Calu3 (cell line): ENCODE measurements at regions not wholly inside any gene's neighbourhood (a gene's known extent, or its start where the extent isn't known, plus 50 kb on each side); places are given as distances from the start of the nearest gene placed in this dataset.

ENCODE experiments used
- BruUV-seq: library from RNA; stranded (reverse); fragments of 400-500 nt; replicated peaks from 2 replicates; lab custom pipeline; 2021; lab: Mats Ljungman, UMichigan
- CTCF ChIA-PET: fragments of 300-600 bp; sonication (Branson Sonifier 250); formaldehyde crosslinking; loops from one replicate; lab custom pipeline; 2022; ENCODE audit warnings: antibody characterized with exemption; lab: Charles Lee
- DNase-seq: peaks from one replicate; pipeline ENCODE4 v3.0.0; 2022
- H3K27ac Mint-ChIP-seq: one replicate; pipeline ENCODE4 v1.8.0; 2022; ENCODE audit warnings: mixed read lengths; ENCODE audit not compliant: unreplicated experiment
- H3K27me3 Mint-ChIP-seq: one replicate; pipeline ENCODE4 v1.8.0; 2022; ENCODE audit warnings: mixed read lengths; ENCODE audit not compliant: unreplicated experiment
- H3K36me3 Mint-ChIP-seq: one replicate; pipeline ENCODE4 v1.8.0; 2022; ENCODE audit warnings: mild to moderate bottlenecking, moderate library complexity, mixed read lengths; ENCODE audit not compliant: insufficient read depth, unreplicated experiment
- H3K4me1 Mint-ChIP-seq: one replicate; pipeline ENCODE4 v1.8.0; 2022; ENCODE audit warnings: mild to moderate bottlenecking, low read depth, mixed read lengths; ENCODE audit not compliant: unreplicated experiment
- H3K4me3 Mint-ChIP-seq: one replicate; pipeline ENCODE4 v1.8.0; 2022; ENCODE audit warnings: mild to moderate bottlenecking, low read depth, moderate library complexity, mixed read lengths; ENCODE audit not compliant: unreplicated experiment
- H3K9me3 Mint-ChIP-seq: one replicate; pipeline ENCODE4 v1.8.0; 2022; ENCODE audit warnings: low read depth, mixed read lengths; ENCODE audit not compliant: unreplicated experiment
- intact Hi-C: fragments of 100-400 bp; cut with micrococcal nuclease; formaldehyde crosslinking; loops from one replicate; pipeline ENCODE4 v1.10.0; 2022; ENCODE audit not compliant: unreplicated experiment
- TF ChIP-seq, protein P1 (sequence below): fragments of 200-600 bp; IDR thresholded peaks from one replicate; pipeline ENCODE4 v1.8.0; 2022; ENCODE audit warnings: antibody characterized with exemption; ENCODE audit not compliant: unreplicated experiment

DNA sequence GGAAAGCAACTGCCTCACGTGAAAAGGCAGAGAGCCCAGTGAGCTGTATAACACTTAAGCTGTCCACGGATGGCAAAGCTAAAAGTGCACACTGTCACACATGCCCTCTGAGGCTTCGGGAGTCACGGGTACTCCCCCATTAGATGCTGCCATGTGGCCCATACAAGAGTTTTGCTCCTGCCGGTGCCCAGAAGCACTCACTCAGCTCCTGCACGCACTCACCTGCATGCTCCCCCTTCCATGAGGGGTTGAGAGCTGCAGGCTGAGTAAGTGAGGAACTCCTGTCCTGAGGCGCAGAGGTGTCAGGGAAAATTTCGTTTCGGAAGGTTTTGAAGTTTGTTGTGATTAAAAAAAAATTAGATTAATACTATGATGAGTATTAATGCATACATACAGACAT, 939.2 kb upstream of the ATXN8OS start:
- no peak overlapping the region for H3K4me3 Mint-ChIP-seq
- TF ChIP-seq, protein P1, sequence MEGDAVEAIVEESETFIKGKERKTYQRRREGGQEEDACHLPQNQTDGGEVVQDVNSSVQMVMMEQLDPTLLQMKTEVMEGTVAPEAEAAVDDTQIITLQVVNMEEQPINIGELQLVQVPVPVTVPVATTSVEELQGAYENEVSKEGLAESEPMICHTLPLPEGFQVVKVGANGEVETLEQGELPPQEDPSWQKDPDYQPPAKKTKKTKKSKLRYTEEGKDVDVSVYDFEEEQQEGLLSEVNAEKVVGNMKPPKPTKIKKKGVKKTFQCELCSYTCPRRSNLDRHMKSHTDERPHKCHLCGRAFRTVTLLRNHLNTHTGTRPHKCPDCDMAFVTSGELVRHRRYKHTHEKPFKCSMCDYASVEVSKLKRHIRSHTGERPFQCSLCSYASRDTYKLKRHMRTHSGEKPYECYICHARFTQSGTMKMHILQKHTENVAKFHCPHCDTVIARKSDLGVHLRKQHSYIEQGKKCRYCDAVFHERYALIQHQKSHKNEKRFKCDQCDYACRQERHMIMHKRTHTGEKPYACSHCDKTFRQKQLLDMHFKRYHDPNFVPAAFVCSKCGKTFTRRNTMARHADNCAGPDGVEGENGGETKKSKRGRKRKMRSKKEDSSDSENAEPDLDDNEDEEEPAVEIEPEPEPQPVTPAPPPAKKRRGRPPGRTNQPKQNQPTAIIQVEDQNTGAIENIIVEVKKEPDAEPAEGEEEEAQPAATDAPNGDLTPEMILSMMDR = no peak
- H3K36me3 Mint-ChIP-seq = no peaks in the 10 kb centered on the region
- no peaks in the 10 kb centered on the region for H3K27me3 Mint-ChIP-seq
- no peak overlapping the region for H3K27ac Mint-ChIP-seq
- no peaks in the 10 kb centered on the region for H3K4me1 Mint-ChIP-seq
- no TSS peak for BruUV-seq
- intact Hi-C loops = no loop called here
- DNase-seq = no peak
- CTCF ChIA-PET = no interaction called here
- H3K9me3 Mint-ChIP-seq = no peaks in the 10 kb centered on the region

DNA sequence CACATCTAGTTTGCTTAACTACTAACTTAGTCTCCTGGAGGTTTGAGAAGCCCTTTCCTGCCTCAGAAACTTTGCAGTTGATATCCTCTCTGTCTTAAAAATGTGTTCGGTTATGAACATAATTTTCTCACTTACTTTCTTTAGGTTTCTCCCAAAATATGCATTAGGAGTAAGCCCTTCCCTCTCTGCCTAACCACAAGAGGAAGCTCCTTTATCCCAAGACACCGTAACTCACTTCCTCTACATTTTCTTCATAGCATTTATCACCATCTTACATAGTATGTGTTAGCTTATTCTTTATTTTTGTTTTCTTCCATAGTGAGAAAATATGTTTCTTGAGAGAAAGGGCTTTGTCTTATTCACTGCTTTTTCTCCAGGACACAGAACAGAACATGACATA, 952.5 kb upstream of the ATXN8OS start:
- H3K27me3 Mint-ChIP-seq = no peaks in the 10 kb centered on the region
- no peak overlapping the region for H3K4me3 Mint-ChIP-seq
- no peaks in the 10 kb centered on the region for H3K4me1 Mint-ChIP-seq
- no peaks in the 10 kb centered on the region for H3K36me3 Mint-ChIP-seq
- no TSS peak for BruUV-seq
- no peak overlapping the region for H3K27ac Mint-ChIP-seq
- CTCF ChIA-PET = no interaction called here
- DNase-seq = no peak
- TF ChIP-seq, protein P1 = no peak
- H3K9me3 Mint-ChIP-seq = no peaks in the 10 kb centered on the region
- intact Hi-C loops = no loop called here

DNA sequence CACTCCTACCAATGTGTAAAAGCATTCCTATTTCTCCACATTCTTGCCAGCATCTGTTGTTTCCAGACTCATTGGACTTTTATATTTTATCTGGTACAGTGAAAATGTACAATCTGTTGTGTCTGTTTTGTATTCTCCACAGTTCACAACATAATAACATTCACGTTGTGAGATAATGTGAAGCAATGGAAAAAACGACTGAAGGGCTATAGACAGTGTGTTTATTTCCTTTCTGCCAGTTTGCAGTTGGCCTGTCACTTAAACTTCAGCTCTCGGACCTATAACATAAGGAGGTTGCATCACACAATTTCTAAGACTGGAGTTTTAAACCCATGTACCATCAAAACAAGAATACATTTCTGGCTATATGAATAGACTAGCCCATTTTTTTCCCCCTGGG, 965.5 kb upstream of the ATXN8OS start:
- TF ChIP-seq, protein P1 = no peak
- CTCF ChIA-PET = no interaction called here
- no peak for DNase-seq
- Mint-ChIP-seq H3K4me3 (no peak overlapping the region), H3K4me1 (no peaks in the 10 kb centered on the region), H3K36me3 (no peaks in the 10 kb centered on the region), H3K9me3 (no peaks in the 10 kb centered on the region), H3K27ac (no peak overlapping the region), H3K27me3 (no peaks in the 10 kb centered on the region)
- BruUV-seq = no TSS peak
- intact Hi-C loops = no loop called here

DNA sequence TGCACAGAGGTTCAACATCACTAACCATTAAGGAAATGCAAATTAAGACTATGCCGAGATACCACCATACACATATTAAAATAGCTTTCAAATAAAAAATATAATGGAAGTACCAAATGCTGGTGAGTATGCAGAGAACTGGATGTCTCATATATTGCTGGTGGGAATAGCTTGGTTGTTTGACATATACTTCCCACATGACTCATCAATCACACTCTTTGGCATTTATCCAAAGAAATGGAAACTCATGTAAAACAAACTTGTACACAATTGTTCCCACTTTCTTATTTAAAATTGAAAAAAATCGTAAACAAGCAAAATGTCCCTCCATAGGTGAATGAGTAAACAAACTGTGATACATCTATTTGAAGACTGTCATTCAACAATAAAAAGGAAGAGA, 982.6 kb upstream of the ATXN8OS start:
- H3K27me3 Mint-ChIP-seq = no peaks in the 10 kb centered on the region
- H3K4me1 Mint-ChIP-seq = no peaks in the 10 kb centered on the region
- no peak overlapping the region for H3K4me3 Mint-ChIP-seq
- TF ChIP-seq, protein P1 = no peak
- no peaks in the 10 kb centered on the region for H3K36me3 Mint-ChIP-seq
- no TSS peak for BruUV-seq
- CTCF ChIA-PET = no interaction called here
- no peak overlapping the region for H3K27ac Mint-ChIP-seq
- DNase-seq = no peak
- no peaks in the 10 kb centered on the region for H3K9me3 Mint-ChIP-seq
- intact Hi-C loops = no loop called here
